ENCODE measurements at regions not wholly inside any gene's neighbourhood (a gene's known extent, or its start where the extent isn't known, plus 50 kb on each side); places are given as distances from the start of the nearest gene placed in this dataset.

DNA sequence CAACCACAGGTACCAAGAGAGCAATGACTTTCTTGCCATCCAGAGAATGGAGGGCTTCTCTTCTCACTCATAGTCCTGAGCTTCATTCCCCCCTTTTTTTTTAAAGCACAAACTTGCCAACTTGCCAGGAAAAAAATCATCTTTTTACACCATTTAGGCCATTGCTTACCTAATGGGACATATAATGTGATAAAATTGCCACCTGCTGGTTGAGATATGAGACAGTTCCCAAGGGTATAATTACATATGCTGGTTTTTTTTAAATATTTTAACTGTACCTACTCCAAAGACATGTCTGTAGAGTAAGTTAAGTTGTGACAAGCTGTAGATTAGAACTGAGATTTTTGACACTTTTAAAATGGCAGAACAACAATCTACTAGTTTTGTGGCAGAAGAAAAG is 519.1 kb upstream of the SEL1L start:
- TF ChIP-seq, protein P1, sequence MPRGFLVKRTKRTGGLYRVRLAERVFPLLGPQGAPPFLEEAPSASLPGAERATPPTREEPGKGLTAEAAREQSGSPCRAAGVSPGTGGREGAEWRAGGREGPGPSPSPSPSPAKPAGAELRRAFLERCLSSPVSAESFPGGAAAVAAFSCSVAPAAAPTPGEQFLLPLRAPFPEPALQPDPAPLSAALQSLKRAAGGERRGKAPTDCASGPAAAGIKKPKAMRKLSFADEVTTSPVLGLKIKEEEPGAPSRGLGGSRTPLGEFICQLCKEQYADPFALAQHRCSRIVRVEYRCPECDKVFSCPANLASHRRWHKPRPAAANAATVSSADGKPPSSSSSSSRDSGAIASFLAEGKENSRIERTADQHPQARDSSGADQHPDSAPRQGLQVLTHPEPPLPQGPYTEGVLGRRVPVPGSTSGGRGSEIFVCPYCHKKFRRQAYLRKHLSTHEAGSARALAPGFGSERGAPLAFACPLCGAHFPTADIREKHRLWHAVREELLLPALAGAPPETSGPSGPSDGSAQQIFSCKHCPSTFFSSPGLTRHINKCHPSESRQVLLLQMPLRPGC (tag by site-specific recombination; IDR thresholded peaks at IDR 0.05), result no peak
- no peak for TF ChIP-seq ZNF274 (IDR thresholded peaks at IDR 0.05; ENCODE audit: low read length)
- no peak for TF ChIP-seq ZNF274 (tag by site-specific recombination; IDR thresholded peaks at IDR 0.05; ENCODE audit: borderline replicate concordance)
- TF ChIP-seq ZBTB21 (tag by site-specific recombination; IDR thresholded peaks at IDR 0.05), result no peak
- TF ChIP-seq ZNF114 (tag by site-specific recombination; IDR thresholded peaks at IDR 0.05), result no peak
- no peak for TF ChIP-seq GLI4 (tag by site-specific recombination; IDR thresholded peaks at IDR 0.05)
- TF ChIP-seq, protein P2, sequence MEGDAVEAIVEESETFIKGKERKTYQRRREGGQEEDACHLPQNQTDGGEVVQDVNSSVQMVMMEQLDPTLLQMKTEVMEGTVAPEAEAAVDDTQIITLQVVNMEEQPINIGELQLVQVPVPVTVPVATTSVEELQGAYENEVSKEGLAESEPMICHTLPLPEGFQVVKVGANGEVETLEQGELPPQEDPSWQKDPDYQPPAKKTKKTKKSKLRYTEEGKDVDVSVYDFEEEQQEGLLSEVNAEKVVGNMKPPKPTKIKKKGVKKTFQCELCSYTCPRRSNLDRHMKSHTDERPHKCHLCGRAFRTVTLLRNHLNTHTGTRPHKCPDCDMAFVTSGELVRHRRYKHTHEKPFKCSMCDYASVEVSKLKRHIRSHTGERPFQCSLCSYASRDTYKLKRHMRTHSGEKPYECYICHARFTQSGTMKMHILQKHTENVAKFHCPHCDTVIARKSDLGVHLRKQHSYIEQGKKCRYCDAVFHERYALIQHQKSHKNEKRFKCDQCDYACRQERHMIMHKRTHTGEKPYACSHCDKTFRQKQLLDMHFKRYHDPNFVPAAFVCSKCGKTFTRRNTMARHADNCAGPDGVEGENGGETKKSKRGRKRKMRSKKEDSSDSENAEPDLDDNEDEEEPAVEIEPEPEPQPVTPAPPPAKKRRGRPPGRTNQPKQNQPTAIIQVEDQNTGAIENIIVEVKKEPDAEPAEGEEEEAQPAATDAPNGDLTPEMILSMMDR (tag by site-specific recombination; IDR thresholded peaks at IDR 0.05), result no peak
- TF ChIP-seq, protein P3, sequence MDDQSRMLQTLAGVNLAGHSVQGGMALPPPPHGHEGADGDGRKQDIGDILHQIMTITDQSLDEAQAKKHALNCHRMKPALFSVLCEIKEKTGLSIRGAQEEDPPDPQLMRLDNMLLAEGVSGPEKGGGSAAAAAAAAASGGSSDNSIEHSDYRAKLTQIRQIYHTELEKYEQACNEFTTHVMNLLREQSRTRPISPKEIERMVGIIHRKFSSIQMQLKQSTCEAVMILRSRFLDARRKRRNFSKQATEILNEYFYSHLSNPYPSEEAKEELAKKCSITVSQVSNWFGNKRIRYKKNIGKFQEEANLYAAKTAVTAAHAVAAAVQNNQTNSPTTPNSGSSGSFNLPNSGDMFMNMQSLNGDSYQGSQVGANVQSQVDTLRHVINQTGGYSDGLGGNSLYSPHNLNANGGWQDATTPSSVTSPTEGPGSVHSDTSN (CRISPR knock-in tag; IDR thresholded peaks at IDR 0.05), result no peak
- TF ChIP-seq YY1 (tag by site-specific recombination; IDR thresholded peaks at IDR 0.05), result no peak
